GM18499 (cell line): ENCODE measurements at regions not wholly inside any gene's neighbourhood (a gene's known extent, or its start where the extent isn't known, plus 50 kb on each side); places are given as distances from the start of the nearest gene placed in this dataset.

Experiments used
- ATAC-seq: cut with Tn5 transposase; IDR thresholded peaks from one replicate; pipeline ENCODE4 v1.9.1; 2021; ENCODE audit warnings: moderate number of reproducible peaks; ENCODE audit not compliant: insufficient read depth, unreplicated experiment

GRCh38 chr3:17967953-17968607 lies 225.6 kb upstream of the TBC1D5 start:
- ATAC-seq = no peak

DNA sequence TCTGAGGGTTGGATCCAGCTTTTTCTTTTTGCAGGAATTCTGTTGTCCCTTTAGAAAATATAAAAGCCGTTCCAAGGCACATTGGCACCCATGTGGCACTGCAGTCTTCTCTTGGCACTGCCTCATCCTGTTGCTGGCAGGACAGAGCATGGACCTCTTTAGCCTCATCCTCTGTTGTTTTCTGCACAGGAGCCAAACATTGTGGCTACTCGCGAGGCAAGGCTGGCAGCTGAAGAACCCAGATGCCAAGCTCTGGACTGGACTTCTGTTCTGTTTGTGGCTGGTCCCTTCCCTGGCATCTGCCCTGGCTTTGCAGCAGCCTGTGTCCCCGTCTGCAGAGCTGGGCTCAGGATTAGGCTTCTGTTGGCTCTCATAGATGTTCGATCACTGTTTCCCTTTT lies 224.7 kb upstream of the TBC1D5 start:
- ATAC-seq = no peak

DNA sequence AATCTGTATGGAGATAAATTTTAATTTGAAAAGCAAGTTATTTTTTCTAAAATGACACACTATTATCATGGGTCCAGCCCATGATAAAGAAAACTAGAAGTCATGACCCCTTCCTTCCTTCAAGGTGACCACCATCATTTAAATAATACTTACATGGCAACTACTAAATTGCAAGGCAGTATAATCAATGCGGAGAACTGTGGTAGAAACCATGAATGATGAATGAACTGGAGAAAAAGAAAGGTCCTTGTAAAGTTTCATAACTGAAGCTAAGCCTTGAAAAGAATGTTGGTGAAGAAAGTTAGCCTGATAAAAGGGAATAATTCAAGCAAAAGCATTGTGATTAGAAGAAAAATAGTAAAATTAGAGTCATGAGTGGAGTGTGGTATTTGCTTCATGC lies 222.9 kb upstream of the TBC1D5 start:
- ATAC-seq = no peak

- no peak for ATAC-seq
These were observed 221.7 kb upstream of the TBC1D5 start for GRCh38 chr3:17964108-17964507.

DNA sequence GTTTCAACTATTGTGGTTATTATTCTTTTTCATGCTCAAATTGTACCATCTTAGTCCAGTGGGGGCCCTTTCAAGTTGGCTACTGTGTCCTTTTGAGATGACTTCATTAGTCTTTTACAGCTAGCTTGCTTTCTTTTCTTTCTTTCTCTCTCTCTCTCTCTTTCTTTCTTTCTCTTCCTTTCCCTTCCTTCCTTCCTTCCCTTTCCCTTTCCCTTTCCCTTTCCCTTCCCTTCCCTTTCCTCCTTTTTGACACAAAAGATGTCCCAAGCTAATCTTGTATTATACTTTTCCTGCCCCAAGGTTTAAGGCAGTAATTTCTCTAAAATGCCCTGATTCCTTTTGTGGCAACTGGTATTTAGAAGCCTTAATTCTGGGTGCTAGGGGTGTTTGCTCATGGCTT lies 213.0 kb upstream of the TBC1D5 start:
- no peak for ATAC-seq

DNA sequence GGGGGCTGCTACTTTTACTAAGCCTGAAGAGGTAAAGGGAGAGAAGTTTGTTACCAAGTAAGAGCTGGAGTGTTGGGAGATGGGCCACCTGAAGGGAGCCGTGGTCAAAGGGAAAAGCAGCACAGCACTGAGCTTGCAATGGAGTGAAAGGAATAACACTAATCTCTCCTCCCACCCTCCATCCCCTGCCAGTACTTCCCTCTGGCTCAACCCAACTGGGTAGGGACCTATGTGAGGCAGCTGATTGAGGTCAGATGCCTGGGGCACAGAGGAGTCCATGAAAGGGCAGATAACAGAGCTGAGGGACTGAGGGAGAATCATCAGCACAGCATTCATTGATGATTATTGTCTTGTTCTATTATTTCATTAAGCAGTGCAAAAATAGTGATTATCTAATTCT lies 212.4 kb upstream of the TBC1D5 start:
- ATAC-seq = no peak

- ATAC-seq = no peak
These were observed 208.8 kb upstream of the TBC1D5 start for GRCh38 chr3:17951241-17951640.

GRCh38 chr3:17949101-17949500 lies 206.7 kb upstream of the TBC1D5 start:
- no peak for ATAC-seq

DNA sequence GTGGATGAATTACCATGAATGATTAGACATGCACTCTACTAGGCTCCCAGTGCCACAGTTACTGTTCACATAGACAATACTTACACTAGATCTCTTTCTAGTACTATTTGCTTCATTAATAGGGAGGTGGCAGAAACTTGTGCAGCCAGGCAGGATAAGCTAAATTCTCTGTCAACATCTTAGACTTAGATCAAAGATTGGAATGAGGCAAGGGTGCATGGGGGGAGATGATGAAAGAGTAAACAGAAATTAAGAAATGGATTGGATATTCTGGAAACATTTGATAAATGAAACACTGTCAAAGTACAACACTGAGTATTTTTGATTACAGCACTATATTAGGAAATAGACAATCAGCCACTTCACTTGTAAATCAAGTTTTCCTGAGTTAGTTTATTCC lies 205.4 kb upstream of the TBC1D5 start:
- no peak for ATAC-seq

GRCh38 chr3:17946619-17947018 lies 204.2 kb upstream of the TBC1D5 start:
- no peak for ATAC-seq

GRCh38 chr3:17945799-17946399 lies 203.5 kb upstream of the TBC1D5 start:
- ATAC-seq = no peak

GRCh38 chr3:17945018-17945798 lies 202.8 kb upstream of the TBC1D5 start:
- ATAC-seq = no peak

- no peak for ATAC-seq
These were observed 200.4 kb upstream of the TBC1D5 start for GRCh38 chr3:17942856-17943255.

- no peak for ATAC-seq
These were observed 199.3 kb upstream of the TBC1D5 start for GRCh38 chr3:17941766-17942165.

DNA sequence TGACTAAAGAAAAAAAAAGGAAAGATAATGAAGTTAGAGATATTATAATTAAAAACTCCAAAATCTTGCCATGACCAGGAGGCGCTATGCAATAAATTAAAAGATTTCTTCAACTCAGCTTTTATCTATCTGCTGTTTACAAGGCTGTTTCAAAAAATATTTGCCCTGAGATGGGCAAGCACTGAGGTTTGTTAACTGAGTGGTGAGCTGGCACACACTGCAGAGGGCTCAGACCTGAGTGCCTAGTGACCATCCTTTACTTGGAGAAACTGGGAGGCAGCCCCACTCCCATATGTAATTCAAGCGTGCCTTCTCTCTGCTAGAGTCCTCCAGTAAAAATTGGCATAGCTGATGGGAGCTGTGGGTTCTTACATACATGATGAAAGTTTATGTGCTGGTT lies 198.7 kb upstream of the TBC1D5 start:
- ATAC-seq = no peak

DNA sequence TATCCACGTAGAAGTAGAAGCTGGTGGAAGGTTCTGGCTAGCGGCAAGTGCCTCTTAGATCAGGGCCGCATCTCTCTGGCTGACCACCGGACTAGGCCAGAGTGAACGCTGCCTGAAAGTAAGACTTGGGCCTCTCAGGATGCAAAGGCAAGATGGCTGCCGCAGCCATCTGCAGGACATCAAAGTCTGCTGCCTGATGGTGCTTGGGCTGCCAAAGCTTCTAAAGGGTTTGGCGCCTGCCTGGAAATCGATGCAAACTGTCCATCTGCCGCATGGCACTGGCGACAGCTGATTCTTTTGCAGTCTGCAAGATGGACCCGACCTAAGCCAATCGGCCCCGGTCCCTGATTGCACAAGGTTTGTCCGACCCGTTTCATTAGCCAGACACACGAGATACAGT lies 196.7 kb upstream of the TBC1D5 start:
- ATAC-seq = no peak

DNA sequence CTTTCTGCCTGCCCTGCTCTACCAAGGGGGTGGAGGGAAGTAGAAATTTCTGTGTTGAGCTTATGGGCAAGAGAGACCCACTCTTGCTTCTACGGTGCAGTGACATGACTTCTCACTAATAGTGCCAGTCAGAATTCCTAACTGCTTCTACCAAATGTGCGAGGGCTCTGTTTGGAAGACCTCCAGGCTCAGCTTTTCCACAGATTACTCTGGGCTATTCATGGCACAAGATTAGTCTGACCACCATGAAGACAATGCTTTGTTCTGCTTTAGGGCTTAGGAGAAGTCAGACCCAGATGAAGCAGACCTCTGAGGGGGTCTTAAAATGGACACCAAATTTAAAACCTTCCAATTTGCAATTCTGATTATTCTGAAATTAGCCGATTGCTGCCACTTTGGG lies 195.9 kb upstream of the TBC1D5 start:
- no peak for ATAC-seq

- no peak for ATAC-seq
These were observed 194.5 kb upstream of the TBC1D5 start for GRCh38 chr3:17936736-17937480.

- ATAC-seq = no peak
These were observed 192.8 kb upstream of the TBC1D5 start for GRCh38 chr3:17935222-17935621.

DNA sequence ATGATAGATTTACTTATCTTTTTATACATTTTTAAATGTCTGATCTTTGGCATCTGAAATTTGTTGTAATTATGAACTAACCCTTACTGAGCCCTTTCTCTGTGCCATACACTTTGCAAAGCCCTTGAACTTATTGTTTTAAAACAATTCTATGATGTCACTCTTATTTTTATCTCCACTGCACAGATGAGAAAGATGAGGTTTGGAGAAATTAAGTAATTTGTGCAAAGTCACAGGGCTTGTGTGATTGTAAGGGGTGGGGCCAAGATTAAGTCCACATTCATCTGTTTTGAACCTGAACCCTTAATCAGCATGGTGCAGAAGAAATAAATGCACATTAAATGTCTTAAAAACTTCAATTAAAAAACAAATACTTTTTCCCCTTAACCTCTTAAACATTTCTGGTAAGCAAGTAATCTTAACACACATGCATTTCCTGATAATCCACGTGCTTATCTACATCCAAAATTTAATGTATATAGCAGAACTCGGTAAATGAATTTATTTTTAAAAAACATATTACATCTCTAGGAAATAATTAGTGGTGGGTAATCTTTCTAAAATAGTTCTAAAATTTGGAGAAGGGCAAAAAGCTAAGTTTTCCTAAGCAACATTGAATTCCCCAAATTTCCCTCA lies 189.8 kb upstream of the TBC1D5 start:
- no peak for ATAC-seq

DNA sequence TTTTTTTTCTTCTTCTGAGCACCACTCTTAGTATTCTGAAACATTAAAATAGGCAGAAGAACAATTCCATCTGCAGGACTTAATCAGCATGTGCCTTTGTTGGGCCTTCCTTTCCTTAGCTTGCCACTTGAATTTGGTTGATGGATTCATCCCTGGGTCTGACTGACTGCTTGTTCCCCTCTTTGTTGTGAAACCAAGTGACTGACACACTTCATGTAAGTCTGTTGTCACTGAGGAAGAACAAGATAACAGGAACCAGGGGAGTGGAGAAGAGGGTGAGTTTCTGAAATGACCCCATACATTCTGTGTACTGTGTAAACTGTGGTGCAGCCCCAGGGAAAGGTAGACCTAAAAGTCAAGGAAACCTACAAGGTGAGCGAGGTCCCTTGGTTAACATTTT lies 188.7 kb upstream of the TBC1D5 start:
- no peak for ATAC-seq
